DND-41 (cell line): ENCODE measurements at regions not wholly inside any gene's neighbourhood (a gene's known extent, or its start where the extent isn't known, plus 50 kb on each side); places are given as distances from the start of the nearest gene placed in this dataset.

Experiments
- CTCF ChIP-seq: IDR thresholded peaks from 2 replicates; pipeline ENCODE4 v1.5.1; 2012; ENCODE audit warnings: borderline replicate concordance, low read length, moderate library complexity, mild to moderate bottlenecking; ENCODE audit not compliant: poor library complexity, severe bottlenecking; ENCODE audit errors: extremely low read depth
- EZH2 ChIP-seq: IDR thresholded peaks from 3 replicates; pipeline ENCODE4 v1.6.1; 2012; ENCODE audit warnings: borderline replicate concordance, low read depth, mild to moderate bottlenecking, moderate library complexity, low read length, inconsistent platforms; ENCODE audit not compliant: severe bottlenecking

- no peak for TF ChIP-seq CTCF
- no peak for TF ChIP-seq EZH2
These were observed 390.2 kb upstream of the SETBP1 start for GRCh38 chr18:44290366-44290977.
